KG1 (cell line): ENCODE measurements at regions not wholly inside any gene's neighbourhood (a gene's known extent, or its start where the extent isn't known, plus 50 kb on each side); places are given as distances from the start of the nearest gene placed in this dataset.

ENCODE experiments used
- DNase-seq: peaks from one replicate; lab custom pipeline; 2025; lab: John Stamatoyannopoulos, UW

GRCh38 chr4:181956512-181956911 is 286.7 kb upstream of the TENM3 start:
- DNase-seq = no peak

- DNase-seq = no peak
These were observed 286.1 kb upstream of the TENM3 start for GRCh38 chr4:181957088-181957487.

- no peak for DNase-seq
These were observed 284.8 kb upstream of the TENM3 start for GRCh38 chr4:181958446-181958845.

GRCh38 chr4:181959121-181959520 is 284.1 kb upstream of the TENM3 start:
- DNase-seq = no peak

GRCh38 chr4:181960384-181960783 is 282.8 kb upstream of the TENM3 start:
- no peak for DNase-seq

- DNase-seq = no peak
These were observed 280.9 kb upstream of the TENM3 start for GRCh38 chr4:181962321-181962720.

- no peak for DNase-seq
These were observed 278.5 kb upstream of the TENM3 start for GRCh38 chr4:181964731-181965130.

GRCh38 chr4:181966104-181966551 is 277.1 kb upstream of the TENM3 start:
- no peak for DNase-seq

GRCh38 chr4:181967401-181967800 is 275.8 kb upstream of the TENM3 start:
- DNase-seq = no peak

- no peak for DNase-seq
These were observed 274.8 kb upstream of the TENM3 start for GRCh38 chr4:181968371-181968770.

- DNase-seq = no peak
These were observed 274.1 kb upstream of the TENM3 start for GRCh38 chr4:181969151-181969550.

- no peak for DNase-seq
These were observed 272.8 kb upstream of the TENM3 start for GRCh38 chr4:181970366-181970765.

GRCh38 chr4:181971411-181971810 is 271.8 kb upstream of the TENM3 start:
- no peak for DNase-seq

GRCh38 chr4:181971973-181972372 is 271.2 kb upstream of the TENM3 start:
- no peak for DNase-seq

- DNase-seq = no peak
These were observed 266.4 kb upstream of the TENM3 start for GRCh38 chr4:181976764-181977163.

GRCh38 chr4:181982437-181982836 is 260.8 kb upstream of the TENM3 start:
- DNase-seq = no peak

- no peak for DNase-seq
These were observed 260.3 kb upstream of the TENM3 start for GRCh38 chr4:181982856-181983255.

- no peak for DNase-seq
These were observed 255.8 kb upstream of the TENM3 start for GRCh38 chr4:181987392-181987791.

- DNase-seq = no peak
These were observed 254.1 kb upstream of the TENM3 start for GRCh38 chr4:181989071-181989470.

GRCh38 chr4:181991369-181992108 is 251.7 kb upstream of the TENM3 start:
- DNase-seq = no peak

- DNase-seq = no peak
These were observed 244.6 kb upstream of the TENM3 start for GRCh38 chr4:181998398-181999295.

GRCh38 chr4:182000077-182000476 is 243.1 kb upstream of the TENM3 start:
- DNase-seq = no peak

GRCh38 chr4:182010876-182011275 is 232.3 kb upstream of the TENM3 start:
- DNase-seq = no peak
